ENCODE measurements at regions not wholly inside any gene's neighbourhood (a gene's known extent, or its start where the extent isn't known, plus 50 kb on each side); places are given as distances from the start of the nearest gene placed in this dataset.

GRCh38 chr2:138877421-138877820 is 97.2 kb upstream of the NXPH2 start:
- TF ChIP-seq GATA2 (IDR thresholded peaks at IDR 0.05; ENCODE audit: low read depth, low read length) = no peak
- TF ChIP-seq GATA3 (IDR thresholded peaks at IDR 0.05; ENCODE audit: low read depth, low read length) = no peak
